ENCODE measurements at regions not wholly inside any gene's neighbourhood (a gene's known extent, or its start where the extent isn't known, plus 50 kb on each side); places are given as distances from the start of the nearest gene placed in this dataset.

- DNase-seq (ENCODE audit: low spot score) = no peak
- H3K27ac ChIP-seq = no peak overlapping the region
- no peak for TF ChIP-seq CTCF (IDR thresholded peaks at IDR 0.05)
- no peak overlapping the region for H3K4me3 ChIP-seq
These were observed 51.5 kb upstream of the PHF21B start for GRCh38 chr22:45061332-45061731.

- Histone ChIP-seq H3K4me3 (no peak overlapping the region), H3K27ac (no peak overlapping the region)
- TF ChIP-seq CTCF (IDR thresholded peaks at IDR 0.05) = no peak
- no peak for DNase-seq (ENCODE audit: low spot score)
These were observed 54.8 kb upstream of the PHF21B start for GRCh38 chr22:45064313-45065278.

GRCh38 chr22:45065726-45066125, 55.9 kb upstream of the PHF21B start:
- TF ChIP-seq CTCF (IDR thresholded peaks at IDR 0.05) = no peak
- H3K27ac ChIP-seq = no peak overlapping the region
- H3K4me3 ChIP-seq = no peak overlapping the region
- DNase-seq (ENCODE audit: low spot score) = no peak

- Histone ChIP-seq H3K4me3 (no peak overlapping the region), H3K27ac (no peak overlapping the region)
- DNase-seq (ENCODE audit: low spot score) = no peak
- no peak for TF ChIP-seq CTCF (IDR thresholded peaks at IDR 0.05)
These were observed 57.9 kb upstream of the PHF21B start for GRCh38 chr22:45067731-45068130.

GRCh38 chr22:45069925-45070324, 60.1 kb upstream of the PHF21B start:
- no peak overlapping the region for H3K27ac ChIP-seq
- H3K4me3 ChIP-seq = no peak overlapping the region
- no peak for TF ChIP-seq CTCF (IDR thresholded peaks at IDR 0.05)
- DNase-seq (ENCODE audit: low spot score) = no peak

GRCh38 chr22:45071618-45072017, 61.8 kb upstream of the PHF21B start:
- no peak for DNase-seq (ENCODE audit: low spot score)
- H3K4me3 ChIP-seq = no peak overlapping the region
- H3K27ac ChIP-seq = no peak overlapping the region
- TF ChIP-seq CTCF (IDR thresholded peaks at IDR 0.05) = no peak

GRCh38 chr22:45072322-45072903, 62.6 kb upstream of the PHF21B start:
- DNase-seq (ENCODE audit: low spot score) = no peak
- Histone ChIP-seq H3K4me3 (no peak overlapping the region), H3K27ac (no peak overlapping the region)
- TF ChIP-seq CTCF (IDR thresholded peaks at IDR 0.05) = no peak

Data from coronary artery (tissue), 2 donors.